HCT116 (cell line): ENCODE measurements at regions not wholly inside any gene's neighbourhood (a gene's known extent, or its start where the extent isn't known, plus 50 kb on each side); places are given as distances from the start of the nearest gene placed in this dataset.

Experiments
- CTCF ChIP-seq, 3 experiments: fragments of 200-600 bp in 1 of 3; sonication (generic) in 1 of 3; IDR thresholded peaks in 2 of 3; conservative IDR thresholded peaks in 1 of 3; 2 replicates each; pipeline ENCODE4 v1.5.1; 2012 to 2017; ENCODE audit warnings: low read depth in 2 of 3, low read length in 2 of 3, antibody characterized with exemption in 1 of 3, borderline replicate concordance in 1 of 3, control low read depth in 1 of 3, mild to moderate bottlenecking in 1 of 3, mixed read lengths in 1 of 3, mixed run types in 1 of 3, moderate library complexity in 1 of 3; ENCODE audit not compliant: insufficient read depth in 1 of 3
- EGR1 ChIP-seq: IDR thresholded peaks from 2 replicates; pipeline ENCODE4 v1.6.1; 2012; ENCODE audit warnings: low read depth
- EZH2 ChIP-seq: fragments of 200-600 bp; sonication (generic); IDR thresholded peaks from 2 replicates; pipeline ENCODE4 v1.6.1; 2017; ENCODE audit warnings: antibody characterized with exemption, mixed run types
- EZH2phosphoT487 ChIP-seq: fragments of 200-600 bp; IDR thresholded peaks from 2 replicates; pipeline ENCODE4 v1.6.1; 2018; ENCODE audit warnings: antibody characterized with exemption, borderline replicate concordance
- JUND ChIP-seq: IDR thresholded peaks from 2 replicates; pipeline ENCODE4 v1.6.1; 2012
- MAX ChIP-seq: IDR thresholded peaks from 2 replicates; pipeline ENCODE4 v1.6.1; 2012
- POLR2A ChIP-seq: IDR thresholded peaks from 2 replicates; pipeline ENCODE4 v1.7.0; 2011; ENCODE audit warnings: borderline replicate concordance; ENCODE audit not compliant: insufficient read depth, insufficient read length; ENCODE audit errors: extremely low read depth
- POLR2AphosphoS5 ChIP-seq: IDR thresholded peaks from 2 replicates; pipeline ENCODE4 v1.6.1; 2011; ENCODE audit warnings: mild to moderate bottlenecking, low read depth, low read length, moderate library complexity
- TCF7L2 ChIP-seq: IDR thresholded peaks from 2 replicates; pipeline ENCODE4 v1.7.0; 2011; ENCODE audit warnings: borderline replicate concordance, inconsistent platforms; ENCODE audit not compliant: insufficient read depth, insufficient read length; ENCODE audit errors: extremely low read depth
- YY1 ChIP-seq: IDR thresholded peaks from 2 replicates; pipeline ENCODE4 v1.6.1; 2011; ENCODE audit warnings: low read length, low read depth, moderate library complexity, mild to moderate bottlenecking; ENCODE audit not compliant: insufficient replicate concordance; ENCODE audit errors: extremely low read depth
- ZFX ChIP-seq: fragments of 450-650 bp; IDR thresholded peaks from 2 replicates; pipeline ENCODE4 v1.6.1; 2017
- ZNF274 ChIP-seq: fragments of 200-500 bp; sonication (Bioruptor generic); IDR thresholded peaks from 2 replicates; pipeline ENCODE4 v1.6.1; 2014; ENCODE audit warnings: mild to moderate bottlenecking, low read depth, low read length, inconsistent platforms
- TF ChIP-seq, protein P1 (sequence below): IDR thresholded peaks from 2 replicates; pipeline ENCODE4 v1.6.1; 2011; ENCODE audit warnings: mild to moderate bottlenecking, low read length, moderate library complexity; ENCODE audit not compliant: insufficient replicate concordance; ENCODE audit errors: extremely low read depth
- TF ChIP-seq, protein P2 (sequence below): IDR thresholded peaks from 2 replicates; pipeline ENCODE4 v1.6.1; 2012; ENCODE audit warnings: low read depth

GRCh38 chr4:36753048-36753447 lies 471.6 kb downstream of the DTHD1 start:
- TF ChIP-seq EZH2 (no peak), JUND (no peak), CTCF (IDR thresholded peaks at IDR 0.05 in 2 of 3, conservative IDR thresholded peaks at IDR 0.05 in 1 of 3; ENCODE audit: borderline replicate concordance in 1 of 3, insufficient read depth in 1 of 3, low read depth in 2 of 3, low read length in 2 of 3) (no peak), POLR2AphosphoS5 (no peak), YY1 (no peak), MAX (no peak), POLR2A (no peak), TCF7L2 (no peak), ZFX (no peak), ZNF274 (no peak), EGR1 (no peak), EZH2phosphoT487 (no peak)
- TF ChIP-seq, protein P1, sequence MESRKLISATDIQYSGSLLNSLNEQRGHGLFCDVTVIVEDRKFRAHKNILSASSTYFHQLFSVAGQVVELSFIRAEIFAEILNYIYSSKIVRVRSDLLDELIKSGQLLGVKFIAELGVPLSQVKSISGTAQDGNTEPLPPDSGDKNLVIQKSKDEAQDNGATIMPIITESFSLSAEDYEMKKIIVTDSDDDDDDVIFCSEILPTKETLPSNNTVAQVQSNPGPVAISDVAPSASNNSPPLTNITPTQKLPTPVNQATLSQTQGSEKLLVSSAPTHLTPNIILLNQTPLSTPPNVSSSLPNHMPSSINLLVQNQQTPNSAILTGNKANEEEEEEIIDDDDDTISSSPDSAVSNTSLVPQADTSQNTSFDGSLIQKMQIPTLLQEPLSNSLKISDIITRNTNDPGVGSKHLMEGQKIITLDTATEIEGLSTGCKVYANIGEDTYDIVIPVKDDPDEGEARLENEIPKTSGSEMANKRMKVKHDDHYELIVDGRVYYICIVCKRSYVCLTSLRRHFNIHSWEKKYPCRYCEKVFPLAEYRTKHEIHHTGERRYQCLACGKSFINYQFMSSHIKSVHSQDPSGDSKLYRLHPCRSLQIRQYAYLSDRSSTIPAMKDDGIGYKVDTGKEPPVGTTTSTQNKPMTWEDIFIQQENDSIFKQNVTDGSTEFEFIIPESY = no peak
- TF ChIP-seq, protein P2, sequence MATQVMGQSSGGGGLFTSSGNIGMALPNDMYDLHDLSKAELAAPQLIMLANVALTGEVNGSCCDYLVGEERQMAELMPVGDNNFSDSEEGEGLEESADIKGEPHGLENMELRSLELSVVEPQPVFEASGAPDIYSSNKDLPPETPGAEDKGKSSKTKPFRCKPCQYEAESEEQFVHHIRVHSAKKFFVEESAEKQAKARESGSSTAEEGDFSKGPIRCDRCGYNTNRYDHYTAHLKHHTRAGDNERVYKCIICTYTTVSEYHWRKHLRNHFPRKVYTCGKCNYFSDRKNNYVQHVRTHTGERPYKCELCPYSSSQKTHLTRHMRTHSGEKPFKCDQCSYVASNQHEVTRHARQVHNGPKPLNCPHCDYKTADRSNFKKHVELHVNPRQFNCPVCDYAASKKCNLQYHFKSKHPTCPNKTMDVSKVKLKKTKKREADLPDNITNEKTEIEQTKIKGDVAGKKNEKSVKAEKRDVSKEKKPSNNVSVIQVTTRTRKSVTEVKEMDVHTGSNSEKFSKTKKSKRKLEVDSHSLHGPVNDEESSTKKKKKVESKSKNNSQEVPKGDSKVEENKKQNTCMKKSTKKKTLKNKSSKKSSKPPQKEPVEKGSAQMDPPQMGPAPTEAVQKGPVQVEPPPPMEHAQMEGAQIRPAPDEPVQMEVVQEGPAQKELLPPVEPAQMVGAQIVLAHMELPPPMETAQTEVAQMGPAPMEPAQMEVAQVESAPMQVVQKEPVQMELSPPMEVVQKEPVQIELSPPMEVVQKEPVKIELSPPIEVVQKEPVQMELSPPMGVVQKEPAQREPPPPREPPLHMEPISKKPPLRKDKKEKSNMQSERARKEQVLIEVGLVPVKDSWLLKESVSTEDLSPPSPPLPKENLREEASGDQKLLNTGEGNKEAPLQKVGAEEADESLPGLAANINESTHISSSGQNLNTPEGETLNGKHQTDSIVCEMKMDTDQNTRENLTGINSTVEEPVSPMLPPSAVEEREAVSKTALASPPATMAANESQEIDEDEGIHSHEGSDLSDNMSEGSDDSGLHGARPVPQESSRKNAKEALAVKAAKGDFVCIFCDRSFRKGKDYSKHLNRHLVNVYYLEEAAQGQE = no peak
